Spleen (tissue), 11 donors: ENCODE measurements at regions not wholly inside any gene's neighbourhood (a gene's known extent, or its start where the extent isn't known, plus 50 kb on each side); places are given as distances from the start of the nearest gene placed in this dataset.

Experiments
- DNase-seq: peaks from one replicate; pipeline ENCODE4 v3.0.0-alpha.2; 2020
- H3K27ac ChIP-seq, 8 donors: fragments of 200-600 bp; sonication (generic) in 7 of 8; 1 replicate in 4 of 8; 2 replicates in 4 of 8; pipeline versions ENCODE4 v1.5.0 to v1.8.0; 2016 to 2021; ENCODE audit warnings: inconsistent platforms in 4 of 8, mild to moderate bottlenecking in 4 of 8, moderate library complexity in 1 of 8
- H3K27me3 ChIP-seq, 7 donors: fragments of 200-600 bp; sonication (generic) in 6 of 7; replicated peaks in 1 of 7; 1 replicate in 4 of 7; 2 replicates in 3 of 7; pipeline versions ENCODE4 v1.5.0 to v1.8.0; 2016 to 2021; ENCODE audit warnings: inconsistent platforms in 3 of 7, mild to moderate bottlenecking in 1 of 7
- H3K36me3 ChIP-seq, 6 donors: fragments of 200-600 bp; sonication (generic) in 5 of 6; 1 replicate in 4 of 6; 2 replicates in 2 of 6; pipeline versions ENCODE4 v1.5.0 to v1.8.0; 2016 to 2021; ENCODE audit warnings: inconsistent platforms in 2 of 6
- H3K4me1 ChIP-seq, 6 donors: fragments of 200-600 bp; sonication (generic) in 5 of 6; 1 replicate in 3 of 6; 2 replicates in 3 of 6; pipeline versions ENCODE4 v1.5.0 to v1.8.0; 2016 to 2021; ENCODE audit warnings: inconsistent platforms in 3 of 6
- H3K4me3 ChIP-seq, 8 donors: fragments of 200-600 bp; sonication (generic) in 7 of 8; 1 replicate in 4 of 8; 2 replicates in 4 of 8; pipeline versions ENCODE4 v1.5.0 to v1.8.0; 2016 to 2021; ENCODE audit warnings: inconsistent platforms in 4 of 8, mild to moderate bottlenecking in 4 of 8, moderate library complexity in 2 of 8
- H3K9me3 ChIP-seq, 8 donors: fragments of 200-600 bp; sonication (generic) in 7 of 8; 1 replicate in 4 of 8; 2 replicates in 4 of 8; pipeline versions ENCODE4 v1.5.0 to v1.8.0; 2016 to 2021; ENCODE audit warnings: inconsistent platforms in 4 of 8
- POLR2A ChIP-seq, 3 donors: fragments of 450-650 bp; IDR thresholded peaks; one replicate each; pipeline ENCODE4 v1.5.1; 2017; ENCODE audit warnings: antibody characterized with exemption in 3 of 3, mild to moderate bottlenecking in 1 of 3
- POLR2AphosphoS5 ChIP-seq, 3 donors: sonication (generic); formaldehyde crosslinking; IDR thresholded peaks; one replicate each; pipeline ENCODE4 v1.5.1; 2017; ENCODE audit warnings: antibody characterized with exemption in 3 of 3
- WGBS, 5 donors: extraction: QIAGEN DNeasy Blood & Tissue Kit in 3 of 5; methylation state at CpG; one replicate each; pipeline versions ENCODE4 v1.1.5 to v1.1.7; 2013 to 2018; 5-methylcytosine and 5-hydroxymethylcytosine counted together
- intact Hi-C: fragments of 100-400 bp; cut with DNase I; formaldehyde crosslinking; loops from one replicate; pipeline ENCODE4 v1.15.0; 2023; ENCODE audit warnings: low total_unique reads
- TF ChIP-seq, protein P1 (sequence below), 11 experiments: fragments of 200-600 bp in 7 of 11; fragments of 450-650 bp in 4 of 11; sonication (generic) in 4 of 11; IDR thresholded peaks in 8 of 11; conservative IDR thresholded peaks in 3 of 11; 1 replicate in 7 of 11; 2 replicates in 4 of 11; pipeline versions ENCODE4 v1.4.0 to v1.8.0; 2016 to 2021; ENCODE audit warnings: antibody characterized with exemption in 11 of 11, inconsistent platforms in 4 of 11, mild to moderate bottlenecking in 1 of 11
- donor health status: healthy with polysubstance abuse.
- donor health status: DM: no; HTN: no; CAD: no; lungs with moderate emphysema.
- donor health status: DM: no; HTN: no; CAD: no.
- donor health status: Bipolar disorder and iron deficiency.
- donor health status: healthy.
- donor health status: DM: no; HTN: no; CAD: no.
- donor health status: DM: yes; HTN: yes; CAD: no.

DNA sequence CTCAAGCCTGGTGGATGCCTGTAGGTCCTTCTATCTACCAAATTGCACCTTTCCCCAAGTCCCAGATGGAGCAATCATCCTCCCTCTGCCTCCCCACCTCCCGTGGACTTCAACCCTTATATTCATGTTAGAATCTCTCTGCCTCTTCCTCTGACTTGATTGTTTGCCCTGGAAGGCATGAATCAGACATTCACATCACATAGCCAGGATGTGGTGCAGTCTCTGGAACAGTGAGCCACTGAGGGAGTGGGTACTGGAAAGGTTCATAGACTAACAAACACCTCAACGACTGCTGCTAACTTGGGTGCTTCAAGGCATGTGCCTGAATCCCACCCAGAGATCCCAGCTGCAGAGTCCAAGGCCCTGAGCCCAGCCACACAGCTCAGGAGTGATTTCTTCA is 494.0 kb downstream of the TNS3 start:
- WGBS, 5 donors: 44 to 71% (median 63%) methylated on average over 2 of the region's 2 CpGs
- Histone ChIP-seq H3K27ac (peak overlapping the region in 2 of 8 donors; percentile 32 to 40), H3K27me3 (no peaks in the 10 kb centered on the region), H3K9me3 (no peaks in the 10 kb centered on the region), H3K4me3 (no peak overlapping the region), H3K36me3 (no peaks in the 10 kb centered on the region), H3K4me1 (peaks cover 0 to 8% (median 2%) of the 10 kb centered on the region in 6 donors)
- TF ChIP-seq, protein P1, sequence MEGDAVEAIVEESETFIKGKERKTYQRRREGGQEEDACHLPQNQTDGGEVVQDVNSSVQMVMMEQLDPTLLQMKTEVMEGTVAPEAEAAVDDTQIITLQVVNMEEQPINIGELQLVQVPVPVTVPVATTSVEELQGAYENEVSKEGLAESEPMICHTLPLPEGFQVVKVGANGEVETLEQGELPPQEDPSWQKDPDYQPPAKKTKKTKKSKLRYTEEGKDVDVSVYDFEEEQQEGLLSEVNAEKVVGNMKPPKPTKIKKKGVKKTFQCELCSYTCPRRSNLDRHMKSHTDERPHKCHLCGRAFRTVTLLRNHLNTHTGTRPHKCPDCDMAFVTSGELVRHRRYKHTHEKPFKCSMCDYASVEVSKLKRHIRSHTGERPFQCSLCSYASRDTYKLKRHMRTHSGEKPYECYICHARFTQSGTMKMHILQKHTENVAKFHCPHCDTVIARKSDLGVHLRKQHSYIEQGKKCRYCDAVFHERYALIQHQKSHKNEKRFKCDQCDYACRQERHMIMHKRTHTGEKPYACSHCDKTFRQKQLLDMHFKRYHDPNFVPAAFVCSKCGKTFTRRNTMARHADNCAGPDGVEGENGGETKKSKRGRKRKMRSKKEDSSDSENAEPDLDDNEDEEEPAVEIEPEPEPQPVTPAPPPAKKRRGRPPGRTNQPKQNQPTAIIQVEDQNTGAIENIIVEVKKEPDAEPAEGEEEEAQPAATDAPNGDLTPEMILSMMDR (IDR thresholded peaks at IDR 0.05 in 8 of 11, conservative IDR thresholded peaks at IDR 0.05 in 3 of 11): no peak
- TF ChIP-seq POLR2AphosphoS5 (IDR thresholded peaks at IDR 0.05) (no peak), POLR2A (IDR thresholded peaks at IDR 0.05) (no peak)
- intact Hi-C loops: loop anchor here (5.0 kb wide), 1 partner anchor 1166 kb away; the partner anchor contains the start of gene IGFBP3
- DNase-seq: no peak

DNA sequence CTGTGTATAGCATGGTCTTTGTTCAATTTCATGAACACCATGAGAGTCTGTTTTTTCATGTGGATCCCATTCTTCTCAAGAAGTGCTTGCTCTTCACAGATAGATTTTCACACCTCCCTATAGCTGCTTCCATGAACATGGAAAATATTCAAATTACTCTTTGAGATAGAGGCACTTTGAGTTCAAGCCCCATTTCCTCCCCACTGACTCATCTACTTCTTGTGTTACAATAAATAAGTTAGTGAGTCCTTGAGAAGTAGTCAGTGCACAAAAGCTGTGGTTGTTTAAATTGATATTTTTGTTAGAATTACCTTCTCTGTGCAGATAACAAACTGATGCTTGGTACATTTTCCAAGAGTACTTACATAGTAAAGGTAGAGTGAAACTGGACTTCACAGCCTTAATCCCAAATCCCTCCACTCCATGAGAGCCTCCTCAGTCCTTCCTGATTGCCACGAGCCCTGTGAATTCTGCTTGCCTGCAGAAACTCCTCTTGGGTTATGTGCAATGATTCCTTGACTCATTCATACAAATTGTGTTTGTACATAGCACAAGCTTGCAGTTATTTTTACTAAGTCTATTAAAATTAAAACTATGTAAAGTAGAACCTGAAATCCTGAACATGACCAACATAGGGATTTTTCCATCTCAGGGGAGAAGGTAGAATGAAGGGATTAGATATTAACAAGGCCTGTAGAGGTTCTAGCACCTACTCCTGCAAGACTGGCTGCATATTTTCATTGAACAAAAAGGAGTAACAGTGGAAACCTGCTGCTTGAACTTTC is 496.2 kb downstream of the TNS3 start:
- H3K27me3 ChIP-seq: peaks cover 0 to 3% (median 0%) of the 10 kb centered on the region in 7 donors
- intact Hi-C loops: loop anchor here (5.0 kb wide), 1 partner anchor 1163 kb away; the partner anchor contains the start of gene IGFBP3
- H3K27ac ChIP-seq: no peak overlapping the region
- TF ChIP-seq POLR2A (IDR thresholded peaks at IDR 0.05) (no peak), POLR2AphosphoS5 (IDR thresholded peaks at IDR 0.05) (no peak)
- TF ChIP-seq, protein P1 (IDR thresholded peaks at IDR 0.05 in 8 of 11, conservative IDR thresholded peaks at IDR 0.05 in 3 of 11): no peak
- no peak for DNase-seq
- no peaks in the 10 kb centered on the region for H3K9me3 ChIP-seq
- no peaks in the 10 kb centered on the region for H3K36me3 ChIP-seq
- H3K4me1 ChIP-seq: peaks cover 0 to 8% (median 2%) of the 10 kb centered on the region in 6 donors
- WGBS, 5 donors: 58 to 86% (median 81%) methylated on average over 1 of the region's 1 CpG
- no peak overlapping the region for H3K4me3 ChIP-seq

DNA sequence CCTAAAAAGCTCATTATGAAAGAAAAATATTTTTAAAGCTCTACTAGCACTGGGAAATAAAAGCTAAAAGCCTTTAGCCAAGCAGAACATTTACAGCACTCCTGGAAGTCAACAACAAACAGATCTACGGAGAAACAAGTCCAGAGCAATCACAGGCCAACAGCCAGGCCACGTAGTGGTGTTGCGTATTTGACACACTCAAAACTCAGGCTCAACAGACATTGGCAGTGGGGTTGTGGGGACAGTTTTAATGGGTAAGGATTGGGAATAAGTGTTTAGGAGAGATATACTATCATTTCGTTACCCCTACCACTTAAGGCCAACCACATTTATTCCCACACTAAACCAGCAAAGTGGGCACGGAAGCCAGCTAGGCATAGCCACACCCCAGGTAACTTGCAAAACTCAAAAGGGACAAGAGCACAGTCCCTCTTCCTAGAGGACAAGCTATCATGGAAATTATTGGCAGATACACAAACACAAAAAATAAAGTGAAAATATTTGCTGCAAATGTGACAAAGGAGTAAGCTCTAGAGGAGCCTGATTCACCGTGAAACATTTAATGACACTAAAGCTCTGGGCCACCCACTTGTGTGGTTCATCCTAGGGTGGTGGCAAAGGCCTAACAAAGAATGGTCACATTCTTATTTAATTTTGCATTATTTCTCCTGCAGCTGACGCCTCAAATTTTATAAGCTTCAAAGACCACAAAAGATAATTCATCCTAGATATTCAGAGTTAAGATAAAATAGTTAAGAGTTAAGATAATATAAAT is 498.2 kb downstream of the TNS3 start:
- intact Hi-C loops: no loop called here
- no peak for DNase-seq

More for the DNA sequence above, 498.2 kb downstream of the TNS3 start:
- no peak overlapping the region for H3K27ac ChIP-seq
- TF ChIP-seq POLR2A (IDR thresholded peaks at IDR 0.05) (no peak), POLR2AphosphoS5 (IDR thresholded peaks at IDR 0.05) (no peak)
- TF ChIP-seq, protein P1 (IDR thresholded peaks at IDR 0.05 in 8 of 11, conservative IDR thresholded peaks at IDR 0.05 in 3 of 11): no peak
- no peaks in the 10 kb centered on the region for H3K36me3 ChIP-seq
- H3K27me3 ChIP-seq: peaks cover 0 to 4% (median 0%) of the 10 kb centered on the region in 7 donors
- H3K4me3 ChIP-seq: no peak overlapping the region
- 86 to 95% (median 89%) methylated on average over 7 of the region's 7 CpGs for WGBS, 5 donors
- H3K9me3 ChIP-seq: no peaks in the 10 kb centered on the region
- H3K4me1 ChIP-seq: peaks cover 0 to 4% (median under 1%) of the 10 kb centered on the region in 6 donors
